ENCODE measurements at regions not wholly inside any gene's neighbourhood (a gene's known extent, or its start where the extent isn't known, plus 50 kb on each side); places are given as distances from the start of the nearest gene placed in this dataset.
"Not testable (repeated sequence)": the region's sequence is repeated elsewhere in the genome, so short reads cannot be mapped to it uniquely, and the experiment has no call there.

DNA sequence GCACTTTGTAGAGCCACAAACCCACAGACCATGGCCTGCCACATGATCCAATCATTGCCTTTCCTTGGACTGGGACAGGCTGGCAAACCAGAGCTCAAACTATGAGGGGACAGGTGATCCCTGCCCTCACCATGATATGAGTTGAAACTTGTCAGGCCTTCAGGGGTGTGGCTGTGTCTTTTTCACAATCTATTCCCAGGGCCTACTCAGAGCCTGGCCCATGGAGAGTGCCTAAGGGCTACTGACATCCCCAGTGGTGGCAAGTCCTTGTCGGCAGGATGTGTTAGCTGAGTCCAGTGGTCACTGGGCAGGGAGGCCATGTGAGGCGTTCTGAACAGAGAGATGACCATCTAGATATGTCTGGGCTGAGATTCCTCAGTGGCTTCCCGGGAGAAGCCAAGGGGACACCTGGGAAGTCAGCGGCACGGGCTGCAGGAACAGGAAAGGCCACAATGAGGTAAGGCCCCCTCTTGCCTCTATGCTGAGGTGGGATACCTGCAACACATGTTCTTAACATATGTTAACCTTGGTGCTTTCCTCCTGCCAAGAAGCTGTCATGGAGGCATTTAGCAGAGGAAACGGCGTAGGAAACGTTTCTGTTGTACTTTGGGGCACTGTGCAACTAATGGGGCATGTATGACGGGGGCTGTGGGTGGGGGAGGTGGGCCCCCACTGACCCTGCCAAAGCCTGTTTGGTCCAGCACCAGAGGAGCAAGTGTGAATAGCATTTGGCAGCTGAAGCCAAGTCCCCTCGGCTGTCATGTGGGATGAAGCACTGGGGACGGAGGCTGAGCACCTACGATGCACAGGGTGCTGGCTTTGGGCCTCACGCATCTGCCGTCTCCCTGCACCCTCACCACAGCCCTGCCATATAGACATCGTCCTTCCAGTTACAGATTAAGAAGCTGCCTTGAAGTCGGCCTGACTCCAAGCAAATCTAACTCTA is 384.0 kb downstream of the RPS24 start:
- H3K27me3 Mint-ChIP-seq, result peaks cover 6% of the 10 kb centered on the region
- H3K4me3 Mint-ChIP-seq, result no peak overlapping the region

DNA sequence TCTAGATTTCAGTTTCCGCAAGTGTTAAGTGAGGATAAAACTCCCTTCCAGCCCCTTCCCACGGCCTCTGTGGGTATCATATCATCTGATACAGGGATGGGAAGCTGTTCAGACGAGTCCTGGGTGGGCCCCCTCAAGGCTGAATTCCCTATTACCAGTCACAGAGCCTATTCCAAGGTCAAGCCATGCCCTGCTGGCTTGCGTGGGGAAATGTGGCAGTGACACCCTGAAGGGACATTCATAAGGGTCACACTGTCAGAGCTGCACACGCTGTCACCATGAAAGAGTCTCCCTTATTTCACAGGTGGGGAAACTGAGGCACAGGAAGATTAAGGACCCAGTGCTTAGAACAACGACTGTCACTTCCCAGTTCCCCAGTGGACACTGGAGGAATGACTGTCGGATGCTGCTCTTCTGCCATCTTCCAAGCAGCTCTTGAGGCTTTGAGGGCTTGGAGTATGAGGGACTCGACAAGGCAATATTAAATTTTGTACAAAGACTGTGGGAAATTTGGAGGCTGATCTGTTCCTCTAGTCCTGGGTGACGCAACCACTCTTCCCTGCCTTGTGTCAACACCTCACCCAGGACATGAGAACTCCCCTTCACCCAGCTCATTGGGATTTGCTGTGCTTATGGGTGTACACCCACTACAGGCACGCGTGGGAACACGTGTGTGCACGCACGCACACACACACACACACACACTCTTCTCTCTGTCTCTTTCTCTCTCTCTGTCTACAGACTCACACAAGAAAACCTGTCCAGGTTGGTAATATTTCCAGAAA is 386.0 kb downstream of the RPS24 start:
- no peak overlapping the region for H3K27ac Mint-ChIP-seq
- no peak for DNase-seq
- no peaks in the 10 kb centered on the region for H3K4me1 Mint-ChIP-seq
- H3K36me3 Mint-ChIP-seq, result no peaks in the 10 kb centered on the region
- peaks cover 9% of the 10 kb centered on the region for H3K27me3 Mint-ChIP-seq
- H3K4me3 Mint-ChIP-seq, result no peak overlapping the region
- H3K9me3 Mint-ChIP-seq, result no peaks in the 10 kb centered on the region

More for the DNA sequence above, 384.0 kb downstream of the RPS24 start:
- Mint-ChIP-seq H3K4me1 (no peaks in the 10 kb centered on the region), H3K9me3 (no peaks in the 10 kb centered on the region), H3K36me3 (no peaks in the 10 kb centered on the region), H3K27ac (no peak overlapping the region)
- DNase-seq, result no peak

DNA sequence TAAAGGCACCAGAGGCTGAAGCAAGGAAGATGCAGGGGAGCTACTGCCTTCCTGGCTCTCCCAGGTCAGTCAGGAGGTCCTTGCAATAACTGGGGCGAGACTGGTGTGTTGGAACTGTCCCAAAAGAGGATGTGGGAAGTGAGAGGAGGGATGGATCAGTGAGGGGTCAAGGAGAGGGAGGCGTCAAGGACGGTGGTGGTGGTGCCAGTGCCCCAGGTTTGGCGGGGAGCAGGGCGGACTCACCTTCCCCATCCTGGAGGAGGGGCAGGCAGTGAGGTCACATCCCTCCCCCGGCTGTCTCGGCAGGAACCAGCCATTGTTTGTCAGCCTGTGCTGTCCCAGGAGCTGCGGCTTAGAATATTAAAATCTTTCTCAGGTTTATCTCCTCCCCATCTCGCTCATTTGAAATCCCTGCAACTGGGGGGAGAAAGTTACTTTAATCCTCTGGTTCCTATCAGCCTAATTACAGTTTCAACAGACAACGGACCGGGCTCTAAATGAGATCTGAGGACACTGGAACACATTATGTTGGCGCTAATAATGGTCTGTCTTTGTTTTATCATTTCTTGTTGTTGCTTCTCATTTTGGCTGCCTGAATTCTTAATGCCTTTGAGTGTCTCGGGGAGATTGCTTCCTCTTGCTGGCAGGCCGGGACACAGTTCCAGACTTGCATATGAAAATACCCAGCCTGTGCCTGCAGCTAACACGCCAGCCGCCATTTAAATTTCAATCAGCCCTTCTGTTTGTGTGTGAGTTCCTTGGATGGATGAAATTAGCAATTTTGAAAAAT is 387.5 kb downstream of the RPS24 start:
- DNase-seq, result no peak
- H3K4me1 Mint-ChIP-seq, result no peaks in the 10 kb centered on the region
- H3K36me3 Mint-ChIP-seq, result no peaks in the 10 kb centered on the region
- no peak overlapping the region for H3K27ac Mint-ChIP-seq
- H3K4me3 Mint-ChIP-seq, result no peak overlapping the region
- H3K9me3 Mint-ChIP-seq, result peaks cover 7% of the 10 kb centered on the region
- H3K27me3 Mint-ChIP-seq, result peaks cover 9% of the 10 kb centered on the region

DNA sequence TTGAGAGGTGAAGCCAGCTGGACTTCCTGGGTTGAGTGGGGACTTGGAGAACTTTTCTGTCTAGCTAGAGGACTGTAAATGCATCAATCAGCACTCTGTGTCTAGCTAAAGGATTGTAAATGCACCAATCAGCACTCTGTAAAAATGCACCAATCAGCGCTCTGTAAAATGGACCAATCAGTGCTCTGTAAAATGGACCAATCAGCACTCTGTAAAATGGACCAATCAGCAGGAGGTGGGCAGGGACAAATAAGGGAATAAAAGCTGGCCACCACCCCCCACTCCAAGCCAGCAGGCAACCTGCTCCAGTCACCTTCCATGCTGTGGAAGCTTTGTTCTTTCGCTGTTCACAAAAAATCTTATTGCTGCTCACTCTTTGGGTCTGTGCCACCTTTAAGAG is 390.4 kb downstream of the RPS24 start:
- not testable (repeated sequence) for DNase-seq

DNA sequence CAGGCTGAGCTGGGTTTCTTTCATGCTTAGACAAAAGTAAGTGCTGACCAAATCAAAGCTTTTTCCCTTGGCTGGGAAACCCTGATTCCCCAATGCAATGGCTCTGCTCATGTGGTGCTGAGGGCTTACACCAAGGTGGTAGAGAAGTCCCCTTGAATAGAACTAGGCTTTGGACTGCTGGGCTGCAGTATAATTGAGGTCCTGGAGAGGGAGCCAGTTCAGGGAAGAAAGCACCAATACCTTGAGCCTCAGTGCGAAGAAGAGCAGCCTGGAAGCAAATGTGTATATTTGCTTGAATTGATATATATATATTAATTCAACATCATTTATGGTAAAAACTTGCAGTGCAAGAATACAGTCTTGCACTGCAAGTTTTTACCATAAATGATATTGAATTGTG is 391.1 kb downstream of the RPS24 start:
- Mint-ChIP-seq H3K4me3 (no peak overlapping the region), H3K27ac (no peak overlapping the region), H3K4me1 (no peaks in the 10 kb centered on the region), H3K9me3 (peaks cover 8% of the 10 kb centered on the region), H3K27me3 (peaks cover 17% of the 10 kb centered on the region), H3K36me3 (no peaks in the 10 kb centered on the region)
- no peak for DNase-seq

More for the DNA sequence above, 390.4 kb downstream of the RPS24 start:
- not testable (repeated sequence) for H3K36me3 Mint-ChIP-seq, H3K4me1 Mint-ChIP-seq, H3K27ac Mint-ChIP-seq, H3K4me3 Mint-ChIP-seq, H3K9me3 Mint-ChIP-seq
- peaks cover 11% of the 10 kb centered on the region for H3K27me3 Mint-ChIP-seq

DNA sequence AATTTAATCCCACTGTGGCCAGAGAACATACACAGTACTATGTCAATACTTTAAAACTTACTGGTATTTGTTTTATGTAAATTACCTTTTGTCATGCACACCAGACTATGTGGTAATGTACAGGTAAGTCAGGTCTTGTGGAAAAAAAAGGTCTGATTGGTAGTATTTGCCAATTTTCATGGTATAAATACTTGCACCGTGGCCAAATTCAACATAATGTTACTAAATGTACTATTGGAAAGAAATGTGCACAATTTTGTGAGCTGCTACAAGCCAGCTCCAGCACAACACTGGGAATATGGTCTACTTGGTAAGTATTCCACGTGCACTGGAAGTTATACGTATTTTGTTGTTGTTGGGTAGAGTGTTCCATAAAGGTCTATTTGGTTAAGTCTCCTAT is 392.5 kb downstream of the RPS24 start:
- Mint-ChIP-seq H3K4me1 (no peaks in the 10 kb centered on the region), H3K27ac (no peak overlapping the region), H3K36me3 (no peaks in the 10 kb centered on the region), H3K27me3 (peaks cover 20% of the 10 kb centered on the region), H3K9me3 (peaks cover 8% of the 10 kb centered on the region), H3K4me3 (no peak overlapping the region)
- no peak for DNase-seq

DNA sequence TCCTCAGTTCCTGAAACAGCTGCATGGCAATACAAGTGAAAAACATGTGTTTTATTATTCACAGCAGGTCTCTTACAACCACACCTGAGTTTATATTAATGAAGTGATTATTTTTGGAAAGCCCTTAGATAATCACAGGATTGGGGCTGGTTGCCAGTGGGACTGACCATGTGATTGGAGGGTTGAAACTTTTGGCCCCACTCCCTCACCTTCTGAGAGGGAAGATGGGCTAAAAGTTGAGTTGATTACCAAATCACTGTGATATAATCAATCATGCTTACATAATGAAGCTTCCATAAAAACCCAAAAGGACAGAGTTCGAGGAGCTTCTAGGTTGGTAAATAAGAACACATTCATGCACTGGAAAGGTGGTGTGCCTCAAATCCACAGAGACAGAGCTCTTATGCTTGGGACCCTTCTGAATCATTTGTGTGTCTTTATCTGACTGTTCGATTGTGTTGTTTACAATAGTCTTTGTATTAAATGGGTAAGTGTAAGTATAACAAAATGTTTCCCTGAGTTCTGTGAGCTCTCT is 393.9 kb downstream of the RPS24 start:
- no peaks in the 10 kb centered on the region for H3K36me3 Mint-ChIP-seq
- H3K27me3 Mint-ChIP-seq, result peaks cover 14% of the 10 kb centered on the region
- no peak for DNase-seq
- peaks cover 8% of the 10 kb centered on the region for H3K9me3 Mint-ChIP-seq
- H3K4me3 Mint-ChIP-seq, result no peak overlapping the region
- no peaks in the 10 kb centered on the region for H3K4me1 Mint-ChIP-seq
- no peak overlapping the region for H3K27ac Mint-ChIP-seq

DNA sequence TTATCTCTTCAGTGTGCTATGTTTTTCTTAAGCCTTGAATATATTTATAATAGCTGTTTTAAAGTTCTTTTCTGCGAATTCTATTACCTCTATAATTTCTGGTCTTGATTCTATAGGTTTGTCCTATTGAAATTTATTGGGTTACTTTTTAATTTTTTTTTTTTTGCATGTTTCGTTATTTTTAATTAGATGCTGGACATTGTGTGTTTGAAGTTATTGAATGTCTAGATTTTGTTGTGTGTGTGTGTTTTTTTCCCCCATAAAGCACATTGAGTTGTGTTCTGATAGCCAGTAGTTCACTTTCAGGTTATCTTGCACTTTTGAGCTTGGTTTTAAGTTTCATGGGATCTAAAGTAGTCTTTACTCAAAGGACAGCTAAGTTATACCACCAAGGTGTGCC is 394.9 kb downstream of the RPS24 start:
- H3K4me1 Mint-ChIP-seq, result no peaks in the 10 kb centered on the region
- H3K9me3 Mint-ChIP-seq, result peaks cover 8% of the 10 kb centered on the region
- H3K27ac Mint-ChIP-seq, result no peak overlapping the region
- peaks cover 11% of the 10 kb centered on the region for H3K27me3 Mint-ChIP-seq
- DNase-seq, result no peak
- no peaks in the 10 kb centered on the region for H3K36me3 Mint-ChIP-seq
- no peak overlapping the region for H3K4me3 Mint-ChIP-seq

DNA sequence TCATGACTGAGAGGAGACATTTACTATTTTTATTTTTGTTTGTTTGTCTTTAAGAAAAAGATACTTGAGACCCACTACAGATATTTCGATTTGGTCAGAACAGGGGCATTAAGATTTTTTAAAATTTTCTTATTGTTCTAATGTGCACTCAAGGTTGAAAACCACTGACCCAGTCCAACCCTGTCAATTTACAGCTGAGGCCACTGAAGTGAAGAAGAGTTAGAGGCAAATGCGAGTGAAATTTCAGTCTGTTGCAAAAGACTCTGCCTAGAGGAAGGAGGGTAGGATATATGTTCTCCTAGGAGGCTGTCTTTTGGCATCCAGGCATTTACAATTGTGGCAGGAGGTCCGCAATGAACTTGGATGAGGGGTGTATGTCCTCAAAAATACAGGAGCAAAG is 396.3 kb downstream of the RPS24 start:
- DNase-seq, result no peak
- no peaks in the 10 kb centered on the region for H3K4me1 Mint-ChIP-seq
- no peaks in the 10 kb centered on the region for H3K36me3 Mint-ChIP-seq
- H3K4me3 Mint-ChIP-seq, result no peak overlapping the region
- H3K9me3 Mint-ChIP-seq, result peaks cover 8% of the 10 kb centered on the region
- H3K27ac Mint-ChIP-seq, result no peak overlapping the region
- peaks cover 11% of the 10 kb centered on the region for H3K27me3 Mint-ChIP-seq

DNA sequence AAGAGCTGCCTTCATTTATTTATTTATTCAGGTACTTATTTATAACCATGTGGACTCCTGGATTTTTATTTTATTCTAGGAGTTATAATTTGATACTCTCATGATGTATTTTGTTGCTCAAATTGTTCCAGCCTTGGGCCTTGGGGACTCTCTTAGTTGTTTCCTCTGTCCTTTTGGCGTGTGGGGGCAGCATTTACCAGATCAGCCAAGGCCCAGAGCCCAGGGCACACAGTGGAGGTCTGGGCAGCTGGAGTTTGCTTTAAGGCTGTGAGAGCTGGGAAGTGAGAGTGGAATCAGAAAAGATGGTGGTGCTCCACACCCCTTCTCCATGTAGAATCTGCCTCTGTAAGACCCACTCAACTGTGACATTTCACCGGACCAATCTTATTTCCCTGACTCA is 398.9 kb downstream of the RPS24 start:
- peaks cover 11% of the 10 kb centered on the region for H3K27me3 Mint-ChIP-seq
- no peak overlapping the region for H3K4me3 Mint-ChIP-seq
- H3K27ac Mint-ChIP-seq, result no peak overlapping the region

DNA sequence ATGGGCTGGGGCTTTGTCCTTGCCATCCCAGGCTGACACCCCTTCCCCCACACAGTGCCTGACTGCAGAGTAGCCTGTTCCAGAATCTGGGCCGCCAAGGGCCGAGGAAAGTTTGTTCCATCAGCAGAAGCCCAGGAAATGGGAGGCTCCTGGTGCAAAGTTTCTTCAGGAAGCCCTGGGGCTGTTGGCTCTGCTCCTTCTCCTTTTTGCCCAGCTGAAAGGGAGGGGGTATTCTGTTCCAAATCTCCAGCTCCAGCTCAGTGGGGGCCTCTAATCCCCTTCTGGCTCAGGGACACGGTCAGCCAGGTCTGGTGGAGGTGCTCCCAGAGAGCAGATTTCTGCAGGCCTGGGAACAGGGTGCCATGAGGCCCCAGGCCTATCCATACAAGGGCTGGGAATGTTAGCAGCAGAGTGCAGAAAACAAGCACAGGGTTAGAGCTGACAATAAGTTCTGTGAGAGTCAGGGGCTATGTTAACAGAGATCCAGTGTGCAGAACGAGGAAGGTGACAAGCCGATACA is 399.5 kb downstream of the RPS24 start:
- Mint-ChIP-seq H3K4me3 (no peak overlapping the region), H3K36me3 (no peaks in the 10 kb centered on the region), H3K4me1 (no peaks in the 10 kb centered on the region), H3K27ac (no peak overlapping the region), H3K27me3 (peaks cover 11% of the 10 kb centered on the region), H3K9me3 (peaks cover 2% of the 10 kb centered on the region)
- no peak for DNase-seq

More for the DNA sequence above, 398.9 kb downstream of the RPS24 start:
- H3K4me1 Mint-ChIP-seq, result no peaks in the 10 kb centered on the region
- H3K9me3 Mint-ChIP-seq, result peaks cover 2% of the 10 kb centered on the region
- no peak for DNase-seq
- H3K36me3 Mint-ChIP-seq, result no peaks in the 10 kb centered on the region

DNA sequence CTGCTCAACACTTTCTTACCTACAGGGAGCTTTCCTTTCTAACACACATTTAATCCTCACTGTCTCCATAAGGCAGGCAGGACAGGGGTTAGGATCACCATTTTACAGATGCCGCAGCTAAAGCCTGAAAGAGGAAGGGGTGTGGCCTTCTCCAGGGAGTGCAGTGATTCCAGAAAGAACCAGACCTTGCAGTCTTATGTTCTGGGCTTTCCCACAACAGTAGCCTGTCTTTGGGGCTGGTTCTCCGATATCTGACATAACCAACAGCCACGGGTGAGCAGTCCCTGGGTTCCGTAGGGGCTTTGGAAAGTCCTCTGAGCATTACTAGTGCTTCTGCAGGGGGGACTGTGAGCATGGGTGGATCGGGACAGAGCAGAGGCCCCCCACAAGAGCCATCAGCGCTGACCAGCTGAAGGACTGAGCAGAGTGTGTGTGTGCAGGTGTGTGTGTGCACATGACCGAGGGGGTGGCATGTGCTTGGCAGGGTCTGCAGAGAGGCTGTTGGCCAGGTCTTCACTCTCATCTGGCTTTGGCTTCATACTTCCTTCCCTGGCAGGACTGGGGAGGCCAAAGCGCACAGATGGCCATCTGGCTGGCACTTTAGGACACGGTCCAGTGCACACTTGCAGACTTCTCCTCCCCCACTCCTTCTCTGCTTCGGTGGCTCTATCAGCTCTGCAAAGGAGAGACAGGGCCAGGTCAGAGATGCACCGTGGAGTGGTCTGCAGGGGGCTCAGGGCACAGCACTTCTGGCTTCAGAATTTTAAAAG is 400.3 kb downstream of the RPS24 start:
- H3K27ac Mint-ChIP-seq, result no peak overlapping the region
- no peaks in the 10 kb centered on the region for H3K36me3 Mint-ChIP-seq
- peaks cover 10% of the 10 kb centered on the region for H3K27me3 Mint-ChIP-seq
- no peak overlapping the region for H3K4me3 Mint-ChIP-seq
- no peaks in the 10 kb centered on the region for H3K4me1 Mint-ChIP-seq
- DNase-seq, result no peak
- H3K9me3 Mint-ChIP-seq, result no peaks in the 10 kb centered on the region

DNA sequence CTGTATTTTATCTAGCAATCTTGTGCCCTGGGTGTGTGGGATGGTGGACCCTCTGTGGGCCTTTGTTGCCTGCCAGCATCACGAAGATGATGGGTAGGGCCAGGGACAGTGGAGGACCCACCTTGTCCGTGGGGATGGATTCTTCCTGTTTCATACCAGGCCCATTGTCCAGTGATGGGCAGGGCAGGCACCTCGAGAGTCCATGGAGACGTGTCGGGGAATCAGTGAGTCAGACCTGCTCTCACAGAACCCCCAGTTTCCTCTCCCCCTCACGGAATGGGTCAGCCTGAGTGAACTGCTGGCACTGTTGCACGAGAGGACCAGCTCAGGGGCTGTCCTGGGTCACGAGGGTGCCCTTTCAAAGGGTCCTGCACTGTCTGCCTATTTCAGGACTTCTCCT is 401.2 kb downstream of the RPS24 start:
- Mint-ChIP-seq H3K4me3 (no peak overlapping the region), H3K27ac (no peak overlapping the region), H3K36me3 (no peaks in the 10 kb centered on the region), H3K4me1 (no peaks in the 10 kb centered on the region), H3K27me3 (peaks cover 1% of the 10 kb centered on the region), H3K9me3 (no peaks in the 10 kb centered on the region)
- DNase-seq, result no peak

All from activated naive CD8-positive, alpha-beta T cell treated with anti-CD3 and anti-CD28 coated beads for 36 hours (primary cell).